HG02623 (cell line): ENCODE measurements at regions not wholly inside any gene's neighbourhood (a gene's known extent, or its start where the extent isn't known, plus 50 kb on each side); places are given as distances from the start of the nearest gene placed in this dataset.
"Not testable (repeated sequence)": the region's sequence is repeated elsewhere in the genome, so short reads cannot be mapped to it uniquely, and the experiment has no call there.

Experiments used
- ATAC-seq: cut with Tn5 transposase; IDR thresholded peaks from one replicate; pipeline ENCODE4 v1.9.1; 2021; ENCODE audit warnings: moderate library complexity; ENCODE audit not compliant: unreplicated experiment

DNA sequence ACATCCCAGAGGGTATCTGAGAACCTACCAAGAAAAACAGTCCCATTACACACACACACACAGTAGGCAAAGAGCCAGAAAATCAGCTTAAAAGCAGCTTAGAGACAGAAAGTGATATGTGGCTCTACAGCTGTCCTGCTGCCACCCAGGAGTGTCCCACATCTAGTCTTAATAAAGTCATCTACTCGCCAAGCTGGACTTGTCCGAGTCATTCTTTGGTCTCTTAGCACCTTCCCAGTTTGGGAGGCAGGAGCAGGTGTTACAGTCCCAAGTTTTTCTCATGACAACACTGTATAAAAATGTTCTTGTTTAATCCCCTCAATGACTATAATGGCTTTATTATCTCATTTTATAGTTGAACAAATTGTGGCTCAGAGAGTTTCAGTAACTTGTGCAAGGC lies 252.5 kb upstream of the CASK start:
- no peak for ATAC-seq

DNA sequence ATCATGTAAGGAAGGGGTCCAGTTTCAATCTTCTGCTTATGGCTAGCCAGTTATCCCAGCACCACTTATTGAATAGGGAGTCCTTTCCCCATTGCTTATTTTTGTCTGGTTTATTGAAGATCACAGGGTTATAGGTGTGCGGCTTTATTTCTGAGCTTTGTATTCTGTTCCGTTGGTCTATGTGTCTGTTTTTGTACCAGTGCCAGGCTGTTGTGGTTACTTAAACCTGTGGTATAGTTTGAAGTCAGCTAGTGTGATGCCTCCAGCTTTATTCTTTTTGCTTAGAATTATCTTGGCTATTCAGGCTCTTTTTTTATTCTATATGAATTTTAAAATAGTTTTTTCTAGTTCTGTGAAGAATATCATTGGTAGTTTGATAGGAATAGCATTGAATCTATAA lies 234.6 kb upstream of the CASK start:
- ATAC-seq, result not testable (repeated sequence)

DNA sequence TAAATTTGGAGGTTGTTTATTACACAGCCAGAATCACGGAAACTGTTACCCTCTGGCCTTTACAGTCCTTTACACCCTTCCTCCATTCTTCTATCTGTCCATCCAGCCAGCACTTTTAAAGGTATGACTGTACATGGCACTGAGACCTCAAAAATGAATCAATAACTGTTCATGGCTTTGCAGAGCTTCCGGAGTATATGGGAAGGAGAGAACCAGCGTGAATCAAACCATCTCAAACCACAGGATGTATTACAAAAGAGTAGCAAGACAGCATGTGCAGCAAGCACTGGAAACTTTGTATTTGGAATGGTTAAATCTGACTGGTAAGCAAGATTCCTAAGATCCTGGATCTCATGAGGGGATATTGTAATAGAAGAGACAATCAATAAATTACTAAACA lies 228.5 kb upstream of the CASK start:
- ATAC-seq, result no peak

DNA sequence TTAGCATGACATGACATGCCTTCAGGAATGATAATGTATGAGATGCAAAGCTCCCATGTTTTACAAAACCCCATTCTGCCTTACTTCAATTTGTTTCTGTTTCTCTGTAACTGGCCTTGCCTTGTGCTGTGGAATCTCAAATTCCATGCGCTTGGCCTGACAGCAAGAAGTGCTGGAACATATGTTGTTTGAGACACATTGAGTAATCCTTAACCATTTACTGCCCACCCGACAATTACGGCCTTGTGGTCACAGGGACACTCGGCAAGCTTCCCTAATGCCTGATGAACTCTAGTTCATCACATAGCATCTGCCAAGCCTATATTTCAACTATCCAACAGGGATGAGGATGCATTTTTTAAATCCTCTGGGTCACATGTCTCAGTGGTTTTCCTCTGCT lies 226.4 kb upstream of the CASK start:
- no peak for ATAC-seq

DNA sequence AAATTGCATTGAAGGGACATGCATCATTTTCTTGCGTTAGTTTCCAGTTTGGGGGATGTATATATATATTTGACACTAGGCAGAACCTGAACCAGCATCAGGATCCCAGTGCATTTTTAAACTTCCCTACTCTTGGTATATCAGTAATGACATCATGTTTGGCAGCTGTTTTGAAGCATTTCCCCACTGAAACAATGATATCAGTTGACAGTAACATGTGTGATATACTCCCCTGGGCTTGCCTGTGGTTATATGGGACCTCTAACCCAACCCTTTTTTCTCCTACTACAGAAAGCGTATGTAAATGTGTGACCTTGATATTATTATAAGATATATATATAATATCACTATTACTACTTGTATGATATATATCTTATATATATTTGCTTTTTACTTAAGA lies 225.9 kb upstream of the CASK start:
- no peak for ATAC-seq

DNA sequence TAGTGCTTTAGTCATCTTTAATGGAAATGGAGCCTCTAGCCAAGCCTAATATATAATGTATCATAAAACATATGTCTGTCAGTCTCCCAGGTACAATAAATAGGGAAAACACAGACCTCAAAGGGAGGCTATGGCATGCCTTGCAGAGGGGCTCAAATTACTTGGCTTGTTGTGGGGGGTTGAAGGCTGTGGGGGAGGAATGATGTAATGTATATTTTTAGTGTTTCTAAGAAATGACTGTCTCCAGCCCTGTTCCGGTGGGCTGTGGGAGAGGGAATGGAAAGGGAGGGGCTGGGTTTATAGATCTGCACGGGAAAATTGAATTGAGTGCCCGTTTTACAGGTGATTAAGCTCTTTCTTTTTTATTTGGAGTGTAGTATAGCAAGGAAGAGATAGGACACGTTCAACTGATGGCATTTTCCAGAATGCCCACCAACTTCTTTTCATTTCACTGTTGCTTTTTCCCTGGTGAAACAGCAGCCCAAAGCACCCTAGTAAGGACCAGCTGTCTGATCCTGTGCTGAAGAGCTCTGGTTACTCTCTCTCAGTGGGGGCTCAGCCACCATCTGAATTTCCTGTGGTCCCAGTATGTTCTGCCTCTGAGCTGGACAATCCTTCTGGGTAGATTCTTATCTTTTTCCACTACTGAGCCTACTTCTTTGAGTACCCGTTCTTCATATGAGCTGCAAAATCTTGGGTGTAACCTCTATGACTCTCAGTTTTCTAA lies 220.7 kb upstream of the CASK start:
- no peak for ATAC-seq

DNA sequence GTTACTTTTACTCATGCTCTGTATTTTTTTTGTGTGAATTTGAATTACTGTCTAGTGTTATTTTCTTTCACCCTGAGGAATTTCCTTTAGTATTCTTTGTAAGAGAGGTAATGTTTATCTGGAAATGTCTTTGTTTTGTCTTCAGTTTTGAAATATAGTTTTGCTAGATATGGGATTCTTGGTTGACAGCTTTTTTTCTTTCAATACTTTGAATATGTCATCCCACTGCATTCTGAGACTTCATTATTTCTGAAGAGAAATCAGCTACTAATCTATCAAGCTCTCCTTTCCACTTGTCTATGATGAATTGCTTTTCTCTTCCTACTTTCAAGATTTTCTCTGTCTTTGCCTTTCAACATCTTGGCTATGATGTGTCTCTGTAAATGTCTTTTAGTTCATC lies 217.0 kb upstream of the CASK start:
- no peak for ATAC-seq

DNA sequence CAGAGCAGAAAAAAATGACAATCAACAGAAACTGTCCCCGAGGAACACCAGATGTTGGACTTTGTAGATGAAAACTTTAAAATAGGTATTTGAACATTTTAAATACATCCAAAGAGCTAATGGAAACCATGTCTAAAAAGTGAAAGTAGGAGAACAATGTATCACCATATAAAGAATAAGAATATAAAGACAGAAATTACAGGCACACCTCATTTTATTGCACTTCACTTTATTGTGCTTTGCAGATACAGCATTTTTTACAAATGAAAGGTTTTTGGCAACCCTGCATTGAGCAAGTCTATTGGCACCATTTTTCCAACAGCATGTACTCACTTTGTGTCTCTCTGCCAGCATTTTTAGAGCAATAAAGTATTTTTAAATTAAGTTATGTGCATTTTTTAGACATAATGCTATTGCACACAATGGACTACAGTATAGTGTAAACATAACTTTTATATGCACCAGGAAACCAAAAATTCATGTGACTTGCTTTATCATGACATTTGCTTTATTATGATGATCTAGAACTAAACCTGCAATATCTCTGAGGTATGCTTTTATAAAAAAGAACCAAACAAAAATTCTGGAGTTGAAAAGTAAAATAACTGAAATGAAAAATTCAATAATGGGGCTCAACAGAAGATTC lies 212.4 kb upstream of the CASK start:
- no peak for ATAC-seq

DNA sequence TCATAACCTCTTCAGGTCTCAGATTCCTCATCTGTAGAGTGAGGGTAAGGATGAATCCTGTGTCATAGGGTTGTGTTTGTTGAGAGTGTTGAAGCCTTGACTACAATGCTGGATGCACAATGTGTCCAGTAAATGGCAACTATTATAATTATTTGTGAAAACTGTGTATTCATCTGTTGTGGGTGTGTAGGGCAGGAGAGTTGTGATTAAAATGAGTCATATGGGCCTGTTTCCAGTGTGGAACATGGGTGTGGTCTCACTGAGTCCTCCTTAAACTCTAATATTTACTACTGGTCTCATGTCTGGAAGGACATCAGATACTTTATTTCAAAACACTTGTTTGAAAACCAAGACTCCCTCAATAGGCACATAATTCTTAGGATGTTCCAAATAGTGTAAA lies 208.5 kb upstream of the CASK start:
- no peak for ATAC-seq

DNA sequence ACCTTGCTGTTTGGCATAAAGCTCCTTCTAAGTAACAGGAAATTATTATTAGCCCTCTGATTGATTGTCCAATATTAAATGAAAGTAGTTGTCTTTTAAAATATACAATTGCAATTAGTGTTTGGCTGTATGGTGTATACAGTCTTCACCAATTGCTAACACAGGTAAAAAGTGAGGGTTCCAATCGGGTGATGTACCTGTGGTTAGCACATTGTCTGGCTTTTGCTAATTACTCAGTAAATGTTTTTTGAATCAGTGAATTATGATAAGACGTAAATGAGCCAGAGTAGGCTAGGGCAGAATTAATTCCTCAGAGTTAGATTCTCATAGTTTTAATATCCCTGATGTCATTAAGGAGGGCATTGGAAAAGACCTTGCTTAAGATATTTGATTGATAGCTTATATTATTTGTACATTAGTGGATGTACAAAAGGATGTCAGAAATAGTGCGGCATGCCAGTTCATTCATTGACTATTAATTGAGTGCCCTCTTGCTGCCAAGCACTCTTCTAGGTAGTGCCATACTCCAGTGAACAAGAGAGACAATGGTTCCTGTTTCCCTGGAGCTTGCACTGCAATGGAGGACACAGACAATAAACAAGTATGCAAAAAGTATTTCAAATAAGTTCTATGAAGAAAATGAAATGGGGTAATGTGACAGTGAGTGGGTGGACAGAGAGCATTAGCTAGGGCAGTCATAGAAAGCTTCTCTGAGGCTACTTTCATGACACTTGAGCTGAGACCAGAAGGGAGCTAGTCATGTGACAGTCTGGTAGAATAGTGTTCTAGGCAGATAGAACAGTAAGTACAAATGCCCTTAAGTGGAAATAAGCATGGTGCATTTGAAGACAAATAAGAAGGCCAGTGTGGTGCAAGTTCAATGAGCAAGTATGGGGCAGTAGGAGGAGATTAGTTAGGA lies 205.9 kb upstream of the CASK start:
- no peak for ATAC-seq

DNA sequence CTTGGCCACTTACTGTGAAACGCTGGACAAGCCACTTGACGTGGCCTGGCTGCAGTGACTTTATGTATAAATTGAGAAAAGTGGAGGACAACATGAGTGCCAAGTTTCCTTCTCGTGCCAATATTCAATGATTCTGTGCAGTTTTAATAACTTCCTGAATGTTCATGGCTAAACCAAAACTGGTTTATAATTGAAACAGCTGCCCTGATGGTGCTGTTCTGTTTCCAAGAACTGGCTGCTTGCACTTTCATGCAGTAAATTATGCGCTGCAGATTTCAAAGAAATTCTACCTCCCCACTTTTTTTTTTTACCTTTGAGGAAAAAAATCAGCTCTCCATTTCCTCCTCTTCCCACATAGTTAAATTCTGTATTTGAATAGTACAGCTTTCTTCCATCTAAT lies 205.2 kb upstream of the CASK start:
- ATAC-seq, result no peak

DNA sequence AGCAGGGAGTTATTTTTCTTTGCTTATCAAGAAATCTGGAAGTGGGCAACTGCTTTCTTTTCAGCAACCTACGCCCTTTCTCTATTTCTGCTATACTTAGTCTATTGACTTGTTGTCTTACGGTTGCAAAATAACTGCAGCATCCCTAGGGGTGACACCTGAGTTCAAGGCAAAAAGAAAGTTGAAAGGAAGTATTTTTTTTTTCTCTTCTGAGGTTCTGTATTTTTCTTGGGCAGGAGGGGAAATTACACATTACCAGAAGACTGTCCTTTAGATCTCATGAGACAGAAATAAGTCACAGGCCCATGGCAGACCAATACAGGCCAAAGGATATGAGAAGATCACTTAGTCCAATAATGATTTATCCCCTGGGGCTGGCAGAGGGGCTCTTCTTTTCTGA lies 204.7 kb upstream of the CASK start:
- no peak for ATAC-seq

DNA sequence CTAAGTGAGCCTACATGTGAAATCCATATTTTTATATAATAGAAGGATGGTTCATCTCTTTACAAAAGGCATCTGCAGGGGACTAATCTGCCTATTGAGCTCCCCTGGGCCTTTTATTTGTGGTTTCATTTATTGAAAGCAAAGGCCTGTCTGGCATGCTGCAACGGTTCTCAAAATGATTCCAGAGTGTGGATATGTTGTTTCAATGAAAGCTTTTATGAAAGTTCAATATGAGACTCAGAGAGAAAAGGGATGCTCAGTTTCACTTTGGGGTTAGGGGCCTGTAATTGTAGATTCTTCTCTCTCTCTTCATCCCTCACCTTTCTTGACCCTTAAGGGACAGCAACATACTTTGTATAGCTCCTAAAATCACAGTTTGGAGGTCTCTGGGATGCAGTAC lies 204.2 kb upstream of the CASK start:
- ATAC-seq, result no peak

DNA sequence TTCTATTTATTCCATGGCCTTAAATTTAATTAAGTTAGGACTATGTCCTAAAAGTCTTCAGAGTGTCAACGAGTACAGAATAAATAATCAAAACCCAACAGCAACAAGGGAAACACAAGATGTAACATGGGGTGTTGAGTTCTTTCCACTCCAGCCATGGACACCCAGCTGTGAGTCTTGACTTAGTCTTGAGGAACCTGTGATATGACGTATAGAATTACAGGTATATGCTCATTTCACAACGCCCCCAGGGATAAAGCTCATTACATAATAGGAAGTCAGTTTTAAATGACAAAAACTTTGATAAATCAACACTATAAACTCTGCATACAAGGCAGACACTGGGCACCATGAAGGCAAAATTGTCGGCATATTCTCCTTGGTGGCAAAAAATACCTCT lies 200.0 kb upstream of the CASK start:
- no peak for ATAC-seq

DNA sequence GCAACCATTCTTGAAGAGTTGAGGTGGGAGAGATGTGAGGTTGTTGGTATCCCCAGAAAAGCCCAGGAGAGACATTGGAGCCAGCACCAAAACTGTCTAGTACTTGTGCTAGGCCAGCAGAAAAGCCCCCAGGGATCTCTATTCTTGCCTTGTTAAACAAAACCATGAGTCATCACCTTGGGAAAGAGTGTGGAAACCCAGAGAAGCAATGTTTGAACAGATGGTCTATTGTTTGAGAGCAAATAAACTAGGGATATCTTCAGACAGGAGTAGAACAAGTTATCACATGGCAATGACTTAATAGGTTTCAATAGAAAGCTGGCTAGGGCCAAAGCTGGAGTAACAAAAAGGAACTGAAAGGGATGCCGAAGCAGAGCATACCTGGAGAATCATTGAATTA lies 195.7 kb upstream of the CASK start:
- ATAC-seq, result no peak

DNA sequence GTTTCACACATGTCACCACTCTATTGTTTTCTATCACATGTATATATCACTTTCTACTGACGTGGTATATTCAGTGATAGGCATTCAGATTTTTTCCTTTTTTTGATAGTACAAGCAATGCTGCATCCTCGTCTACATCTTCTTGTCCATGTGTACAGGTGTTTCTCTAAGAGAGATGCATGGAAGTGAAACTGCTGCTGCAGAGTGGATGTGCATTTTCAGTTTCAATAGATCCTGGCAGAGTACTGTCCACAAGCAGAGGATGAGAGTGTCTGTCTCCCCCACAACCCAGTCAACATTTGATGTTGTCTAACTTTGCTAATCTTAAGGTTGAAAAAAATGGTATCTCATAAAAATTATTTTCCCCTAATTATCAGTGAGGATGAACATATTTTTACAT lies 194.0 kb upstream of the CASK start:
- ATAC-seq, result no peak

DNA sequence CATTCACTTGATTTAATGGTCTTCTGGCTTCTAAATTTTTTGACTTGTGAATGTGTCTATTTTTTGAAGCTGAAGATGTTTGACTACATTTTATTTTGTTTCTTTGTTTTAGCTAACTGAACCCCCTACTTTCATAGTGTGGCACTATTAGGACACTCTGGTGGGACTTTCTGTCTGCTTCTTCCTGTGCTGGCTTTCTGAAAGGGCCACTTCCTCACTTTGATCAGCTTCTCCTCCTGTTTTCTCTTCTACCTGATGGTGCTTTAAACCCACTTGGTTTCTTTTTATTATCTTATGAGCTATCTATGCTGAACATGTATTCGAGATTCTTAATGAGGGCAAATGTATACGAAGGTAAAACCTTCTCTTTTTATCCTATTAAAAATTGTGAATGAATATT lies 186.1 kb upstream of the CASK start:
- ATAC-seq, result no peak

DNA sequence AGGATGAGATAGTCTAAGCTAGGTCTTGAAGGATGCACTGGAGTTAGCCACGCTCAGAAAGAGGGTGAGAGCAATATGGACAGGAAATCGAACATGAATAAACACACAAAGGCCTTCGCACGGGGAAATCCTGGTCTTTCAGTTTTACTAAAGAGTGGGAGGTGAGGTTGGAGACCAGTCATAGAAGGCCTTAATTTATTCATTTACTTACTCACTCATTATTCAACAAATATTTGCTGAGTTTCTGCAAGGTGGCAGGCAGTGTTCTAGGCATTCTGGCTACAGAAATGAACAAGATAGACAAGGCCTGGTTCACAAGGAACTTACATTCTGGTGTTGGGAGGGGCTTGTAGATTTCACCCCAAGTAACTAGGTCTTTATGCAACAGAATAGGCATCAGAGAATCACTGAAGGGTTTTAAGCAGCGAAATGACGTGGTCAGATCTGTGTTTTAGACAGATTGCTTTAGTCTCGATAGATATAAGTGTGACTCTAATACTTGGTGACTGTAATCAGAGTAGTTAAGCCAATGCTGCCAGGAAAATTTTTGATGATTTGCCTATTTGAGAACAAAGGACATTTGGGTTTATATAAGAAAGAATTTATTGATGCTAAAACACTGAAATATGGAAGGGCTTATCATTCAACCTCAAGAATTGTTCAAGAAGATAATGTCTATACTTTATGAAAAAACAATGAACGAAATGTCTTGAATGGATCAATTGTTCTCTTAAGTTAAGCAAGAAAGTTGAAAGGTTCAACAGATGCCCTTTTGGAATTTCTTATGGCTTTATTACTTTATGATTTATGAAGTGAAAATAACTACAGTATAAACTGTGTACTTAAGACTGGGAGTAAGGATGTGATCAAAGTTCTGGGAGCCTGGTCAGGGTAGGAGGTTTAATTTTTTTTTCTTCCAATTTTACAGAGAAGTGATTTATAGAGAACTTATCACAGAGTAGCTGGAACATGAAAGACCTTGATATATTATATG lies 184.4 kb upstream of the CASK start:
- peak; percentile 71 for ATAC-seq

DNA sequence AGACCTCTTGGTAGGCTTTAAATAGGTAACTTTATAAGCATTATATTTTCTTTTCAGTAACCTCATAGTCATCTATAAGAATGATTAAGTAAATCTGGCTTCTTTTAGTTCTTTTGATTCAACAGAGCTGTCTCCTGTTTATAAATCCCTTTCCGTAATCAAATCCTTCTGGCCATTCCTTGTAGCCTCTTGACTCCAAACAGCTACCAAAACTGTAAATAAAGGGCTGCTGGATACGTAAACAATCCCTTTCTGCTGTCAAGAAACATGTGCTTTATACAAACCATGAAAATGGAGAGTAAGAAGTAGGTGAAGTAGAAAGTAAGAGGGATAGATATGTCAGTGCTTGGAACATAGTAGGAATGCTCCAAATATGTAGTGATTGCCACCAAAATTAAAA lies 183.2 kb upstream of the CASK start:
- ATAC-seq, result no peak

DNA sequence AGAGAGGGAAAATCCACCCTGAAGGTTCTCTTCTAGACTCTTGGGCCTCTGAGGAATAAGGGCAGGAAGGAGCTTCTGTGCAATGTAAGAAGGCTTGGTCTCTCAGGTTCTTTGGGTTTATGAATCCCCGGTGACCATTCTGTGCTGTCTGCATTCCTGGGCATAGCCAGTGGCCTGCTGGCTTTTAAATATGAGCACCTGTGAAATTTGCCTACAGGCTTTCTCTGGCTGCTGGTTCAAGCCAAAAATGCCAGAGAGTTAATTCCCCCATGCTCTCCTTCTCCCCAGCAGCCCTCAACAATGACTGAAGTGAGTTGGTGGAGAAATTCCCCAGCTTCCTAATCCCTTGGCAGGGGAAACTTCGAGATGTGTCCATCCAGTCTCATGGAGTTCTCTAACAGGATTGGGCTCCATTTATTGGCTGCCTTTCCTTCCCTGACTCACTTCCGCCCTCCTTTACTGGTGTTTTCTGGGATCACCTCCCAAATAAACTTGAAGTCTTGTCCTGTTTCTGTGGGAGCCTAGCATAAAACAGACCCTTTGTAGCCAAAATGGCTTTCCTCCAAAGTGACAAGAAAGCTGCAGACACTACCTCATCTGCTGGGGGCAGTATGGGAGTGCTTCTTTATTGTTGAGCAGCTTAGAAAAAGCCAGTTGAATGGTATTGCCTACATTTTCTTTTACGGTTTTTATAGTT lies 179.4 kb upstream of the CASK start:
- ATAC-seq, result no peak
